ENCODE measurements at regions not wholly inside any gene's neighbourhood (a gene's known extent, or its start where the extent isn't known, plus 50 kb on each side); places are given as distances from the start of the nearest gene placed in this dataset.

DNA sequence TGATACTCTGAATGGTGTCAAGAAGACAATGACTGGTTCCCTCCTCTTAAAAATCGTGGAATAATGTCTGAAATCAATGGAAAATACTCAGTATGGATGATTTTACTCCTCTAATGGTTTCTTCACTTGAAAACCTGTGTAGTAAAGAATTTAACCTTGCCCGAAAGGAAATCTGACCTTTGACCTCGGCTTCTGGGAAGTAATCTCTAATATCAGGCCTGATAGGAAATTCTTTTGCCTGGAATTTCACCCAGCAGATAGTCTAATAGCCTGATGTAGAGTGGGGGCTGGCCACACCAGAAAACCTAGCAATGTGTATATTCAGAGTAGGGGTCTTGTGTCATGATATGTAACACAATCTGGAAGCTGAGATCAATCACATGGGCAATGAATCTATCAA lies 91.5 kb upstream of the GOLIM4 start:
- no peak for TF ChIP-seq EP300 (IDR thresholded peaks at IDR 0.05; ENCODE audit: borderline replicate concordance)
- TF ChIP-seq CEBPB (IDR thresholded peaks at IDR 0.05), result no peak
- TF ChIP-seq, protein P1, sequence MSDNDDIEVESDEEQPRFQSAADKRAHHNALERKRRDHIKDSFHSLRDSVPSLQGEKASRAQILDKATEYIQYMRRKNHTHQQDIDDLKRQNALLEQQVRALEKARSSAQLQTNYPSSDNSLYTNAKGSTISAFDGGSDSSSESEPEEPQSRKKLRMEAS (IDR thresholded peaks at IDR 0.05), result no peak
- no peak for TF ChIP-seq CREB1 (IDR thresholded peaks at IDR 0.05; ENCODE audit: low read depth)
- TF ChIP-seq TAF1 (IDR thresholded peaks at IDR 0.05; ENCODE audit: low read depth), result no peak
- no peak for TF ChIP-seq TCF12 (IDR thresholded peaks at IDR 0.05; ENCODE audit: low read depth)

DNA sequence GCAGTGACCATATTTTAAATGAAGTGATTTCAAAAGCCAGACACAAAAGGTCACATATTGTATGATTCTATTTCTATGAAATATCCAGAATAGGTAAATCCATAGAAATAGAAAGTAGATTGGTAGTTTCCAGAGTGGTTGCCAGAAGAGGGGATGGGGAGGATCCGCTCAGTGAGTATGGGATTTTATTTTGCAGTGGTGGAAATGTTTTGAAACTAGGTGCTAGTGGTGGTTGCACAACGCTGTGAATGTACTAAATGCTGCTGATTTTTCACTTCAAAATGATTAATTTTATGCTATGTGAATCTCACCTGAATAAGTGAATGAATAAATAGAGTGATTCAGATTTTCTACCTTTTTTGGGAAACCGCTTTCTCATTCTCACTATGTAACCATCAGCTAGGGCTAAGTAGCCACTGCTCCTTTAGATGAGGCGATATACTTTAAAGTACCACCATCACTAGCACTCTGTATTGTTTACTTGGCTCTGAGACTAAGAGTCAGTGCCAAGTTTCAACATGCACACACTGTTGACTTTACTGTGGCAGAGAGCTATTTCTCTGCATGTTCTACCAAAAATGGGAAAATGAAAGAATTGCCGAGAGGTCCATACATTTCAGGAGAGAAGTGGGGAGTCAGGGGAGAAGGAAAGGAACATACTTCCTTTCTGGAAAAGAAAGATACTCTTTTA lies 90.7 kb upstream of the GOLIM4 start:
- TF ChIP-seq FOXM1 (IDR thresholded peaks at IDR 0.05; ENCODE audit: borderline replicate concordance, low read depth), result no peak
- TF ChIP-seq, protein P2, sequence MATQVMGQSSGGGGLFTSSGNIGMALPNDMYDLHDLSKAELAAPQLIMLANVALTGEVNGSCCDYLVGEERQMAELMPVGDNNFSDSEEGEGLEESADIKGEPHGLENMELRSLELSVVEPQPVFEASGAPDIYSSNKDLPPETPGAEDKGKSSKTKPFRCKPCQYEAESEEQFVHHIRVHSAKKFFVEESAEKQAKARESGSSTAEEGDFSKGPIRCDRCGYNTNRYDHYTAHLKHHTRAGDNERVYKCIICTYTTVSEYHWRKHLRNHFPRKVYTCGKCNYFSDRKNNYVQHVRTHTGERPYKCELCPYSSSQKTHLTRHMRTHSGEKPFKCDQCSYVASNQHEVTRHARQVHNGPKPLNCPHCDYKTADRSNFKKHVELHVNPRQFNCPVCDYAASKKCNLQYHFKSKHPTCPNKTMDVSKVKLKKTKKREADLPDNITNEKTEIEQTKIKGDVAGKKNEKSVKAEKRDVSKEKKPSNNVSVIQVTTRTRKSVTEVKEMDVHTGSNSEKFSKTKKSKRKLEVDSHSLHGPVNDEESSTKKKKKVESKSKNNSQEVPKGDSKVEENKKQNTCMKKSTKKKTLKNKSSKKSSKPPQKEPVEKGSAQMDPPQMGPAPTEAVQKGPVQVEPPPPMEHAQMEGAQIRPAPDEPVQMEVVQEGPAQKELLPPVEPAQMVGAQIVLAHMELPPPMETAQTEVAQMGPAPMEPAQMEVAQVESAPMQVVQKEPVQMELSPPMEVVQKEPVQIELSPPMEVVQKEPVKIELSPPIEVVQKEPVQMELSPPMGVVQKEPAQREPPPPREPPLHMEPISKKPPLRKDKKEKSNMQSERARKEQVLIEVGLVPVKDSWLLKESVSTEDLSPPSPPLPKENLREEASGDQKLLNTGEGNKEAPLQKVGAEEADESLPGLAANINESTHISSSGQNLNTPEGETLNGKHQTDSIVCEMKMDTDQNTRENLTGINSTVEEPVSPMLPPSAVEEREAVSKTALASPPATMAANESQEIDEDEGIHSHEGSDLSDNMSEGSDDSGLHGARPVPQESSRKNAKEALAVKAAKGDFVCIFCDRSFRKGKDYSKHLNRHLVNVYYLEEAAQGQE (IDR thresholded peaks at IDR 0.05; ENCODE audit: low read depth), result no peak
- TF ChIP-seq NFIC (IDR thresholded peaks at IDR 0.05), result no peak

DNA sequence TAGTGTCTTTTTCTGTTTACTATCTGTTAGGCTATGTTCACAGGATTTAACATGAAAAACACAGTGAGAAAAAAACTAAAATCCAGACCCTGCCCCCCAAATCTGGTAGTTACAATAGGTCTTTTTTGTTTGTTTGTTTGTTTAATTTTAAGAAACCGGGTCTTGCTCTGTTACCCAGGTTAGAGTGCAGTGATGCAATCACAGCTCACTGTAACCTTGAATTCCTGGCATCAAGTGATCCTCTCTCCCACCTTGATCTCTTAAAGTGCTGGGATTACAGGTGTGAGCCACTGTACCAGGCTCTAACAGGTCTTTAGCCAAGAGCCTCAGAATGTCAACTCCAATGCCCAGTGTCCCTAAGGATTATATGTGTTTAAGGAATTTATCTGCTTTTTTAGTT lies 88.0 kb upstream of the GOLIM4 start:
- TF ChIP-seq CEBPB (IDR thresholded peaks at IDR 0.05) (0 out of 2 replicates have a peak, but pooled peaks have one; percentile 26), EGR1 (IDR thresholded peaks at IDR 0.05) (no peak)

DNA sequence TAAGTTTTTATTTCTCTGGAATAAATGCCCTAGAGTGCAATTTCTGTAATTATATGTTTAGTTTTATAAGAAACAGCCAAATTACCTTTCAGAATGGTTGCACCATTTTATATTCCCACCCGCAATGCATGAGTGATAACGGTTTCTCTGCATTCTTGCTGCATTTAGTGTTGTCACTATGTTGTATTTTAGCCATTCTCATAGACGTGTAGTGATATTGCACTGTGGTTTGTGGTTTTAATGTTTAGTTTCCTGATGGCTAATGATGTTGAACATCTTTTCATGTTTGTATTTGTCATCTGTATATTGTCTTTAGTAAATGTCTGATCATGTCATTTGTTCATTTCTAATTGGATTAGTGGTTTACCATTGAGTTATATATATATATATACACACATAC lies 73.0 kb upstream of the GOLIM4 start:
- TF ChIP-seq, protein P1 (IDR thresholded peaks at IDR 0.05), result no peak
- TF ChIP-seq TCF12 (IDR thresholded peaks at IDR 0.05; ENCODE audit: low read depth), result no peak
- TF ChIP-seq NFIC (IDR thresholded peaks at IDR 0.05), result no peak
- TF ChIP-seq FOXM1 (IDR thresholded peaks at IDR 0.05; ENCODE audit: borderline replicate concordance, low read depth), result no peak
- TF ChIP-seq EGR1 (IDR thresholded peaks at IDR 0.05), result no peak
- TF ChIP-seq ZBTB7A (IDR thresholded peaks at IDR 0.05; ENCODE audit: low read depth), result no peak
- no peak for TF ChIP-seq TAF1 (IDR thresholded peaks at IDR 0.05; ENCODE audit: low read depth)
- no peak for TF ChIP-seq CEBPB (IDR thresholded peaks at IDR 0.05)
- TF ChIP-seq CREB1 (IDR thresholded peaks at IDR 0.05; ENCODE audit: low read depth), result no peak
- no peak for TF ChIP-seq RAD21 (IDR thresholded peaks at IDR 0.05; ENCODE audit: low read depth)
- TF ChIP-seq EP300 (IDR thresholded peaks at IDR 0.05; ENCODE audit: borderline replicate concordance), result no peak
- TF ChIP-seq TEAD4 (IDR thresholded peaks at IDR 0.05), result no peak

DNA sequence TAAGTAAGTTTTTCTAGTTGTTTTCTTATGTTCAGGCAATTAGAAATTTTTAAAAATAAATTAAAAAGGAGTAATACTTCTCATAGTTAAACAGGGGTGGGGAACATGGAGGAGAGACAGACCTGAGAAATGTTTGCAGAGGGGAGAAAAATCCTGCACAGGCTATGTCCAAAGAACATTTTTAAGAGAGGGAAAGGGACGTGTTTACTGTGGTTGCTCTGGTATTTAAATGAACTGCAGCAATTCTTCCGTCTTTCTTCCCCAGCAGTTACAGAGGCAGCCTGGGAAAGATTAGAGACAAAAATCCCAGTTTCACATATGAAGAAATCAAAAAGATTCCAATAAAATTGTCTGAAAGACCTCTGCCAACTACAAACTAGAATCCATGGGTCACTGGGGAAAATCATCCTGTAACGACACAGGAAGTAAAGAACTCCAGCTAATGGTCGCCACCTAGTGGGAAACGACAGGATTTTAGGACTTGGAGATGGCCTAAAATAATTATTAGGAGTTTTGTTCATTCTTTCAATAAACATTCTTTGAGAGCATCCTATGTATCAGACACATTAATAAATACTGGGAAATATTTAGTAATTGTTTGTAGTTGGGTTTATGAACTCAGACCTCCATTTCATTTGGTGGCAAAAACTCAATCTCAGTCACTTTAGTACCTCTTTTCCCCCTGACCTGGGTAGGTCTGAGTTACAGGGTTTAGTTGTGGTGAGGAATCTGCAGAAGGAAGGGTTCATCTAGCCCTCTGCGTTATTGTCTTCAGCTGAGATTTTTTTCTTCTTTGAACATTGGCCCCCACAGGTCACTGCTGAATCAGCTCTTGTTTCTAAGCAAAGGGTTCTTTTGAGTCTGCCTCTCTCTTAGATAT lies 69.9 kb upstream of the GOLIM4 start:
- no peak for TF ChIP-seq ZBTB7A (IDR thresholded peaks at IDR 0.05; ENCODE audit: low read depth)
- no peak for TF ChIP-seq EP300 (IDR thresholded peaks at IDR 0.05; ENCODE audit: borderline replicate concordance)
- TF ChIP-seq EGR1 (IDR thresholded peaks at IDR 0.05), result no peak
- TF ChIP-seq CEBPB (IDR thresholded peaks at IDR 0.05), result no peak
- peak; percentile 92 for TF ChIP-seq RAD21 (IDR thresholded peaks at IDR 0.05; ENCODE audit: low read depth)

DNA sequence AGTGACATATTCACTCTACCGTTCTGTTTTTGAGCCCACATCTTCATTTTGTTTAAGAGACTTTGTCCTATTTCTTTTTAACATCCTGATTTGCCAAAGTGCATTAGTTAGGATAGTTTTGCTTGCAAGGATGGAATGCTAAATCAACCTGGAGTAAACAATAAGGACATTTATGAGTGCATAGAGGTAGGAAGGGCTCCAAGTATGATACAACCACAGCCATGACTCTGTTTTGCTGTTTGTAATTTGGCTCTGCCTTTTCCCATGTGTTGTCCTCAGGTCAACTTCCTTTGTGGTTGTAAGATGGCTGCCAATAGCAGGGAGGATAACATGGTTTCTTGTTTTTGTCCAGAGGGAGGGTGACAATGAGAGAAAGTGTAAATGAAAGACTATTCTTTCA lies 66.4 kb upstream of the GOLIM4 start:
- TF ChIP-seq CREB1 (IDR thresholded peaks at IDR 0.05; ENCODE audit: low read depth), result no peak
- TF ChIP-seq, protein P3, sequence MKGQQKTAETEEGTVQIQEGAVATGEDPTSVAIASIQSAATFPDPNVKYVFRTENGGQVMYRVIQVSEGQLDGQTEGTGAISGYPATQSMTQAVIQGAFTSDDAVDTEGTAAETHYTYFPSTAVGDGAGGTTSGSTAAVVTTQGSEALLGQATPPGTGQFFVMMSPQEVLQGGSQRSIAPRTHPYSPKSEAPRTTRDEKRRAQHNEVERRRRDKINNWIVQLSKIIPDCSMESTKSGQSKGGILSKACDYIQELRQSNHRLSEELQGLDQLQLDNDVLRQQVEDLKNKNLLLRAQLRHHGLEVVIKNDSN (IDR thresholded peaks at IDR 0.05), result no peak
- no peak for TF ChIP-seq ZBTB7A (IDR thresholded peaks at IDR 0.05; ENCODE audit: low read depth)
- TF ChIP-seq CEBPB (IDR thresholded peaks at IDR 0.05), result no peak
- TF ChIP-seq RAD21 (IDR thresholded peaks at IDR 0.05; ENCODE audit: low read depth), result no peak
- TF ChIP-seq EP300 (IDR thresholded peaks at IDR 0.05; ENCODE audit: borderline replicate concordance), result no peak
- TF ChIP-seq TEAD4 (IDR thresholded peaks at IDR 0.05), result no peak

DNA sequence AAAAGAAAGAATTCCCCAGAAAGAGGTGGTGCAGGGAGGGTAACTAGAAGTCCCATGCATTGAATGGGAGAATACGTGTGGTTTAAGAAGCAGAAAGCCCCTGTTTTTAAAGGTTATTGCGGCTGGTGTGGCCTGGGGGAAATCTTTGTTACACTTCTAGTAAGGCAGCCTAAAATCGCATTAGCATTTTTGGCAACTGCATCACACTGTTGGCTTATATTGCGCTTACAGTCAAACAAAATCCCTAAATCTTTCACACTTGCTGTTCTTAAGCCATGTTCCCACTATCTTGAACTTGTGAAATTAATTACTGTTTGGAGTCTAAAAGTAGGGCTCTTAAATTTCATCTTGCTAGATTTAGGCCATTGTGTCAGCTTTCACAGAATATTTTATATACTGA lies 66.0 kb upstream of the GOLIM4 start:
- no peak for TF ChIP-seq CREB1 (IDR thresholded peaks at IDR 0.05; ENCODE audit: low read depth)
- no peak for TF ChIP-seq ZBTB7A (IDR thresholded peaks at IDR 0.05; ENCODE audit: low read depth)
- TF ChIP-seq FOXM1 (IDR thresholded peaks at IDR 0.05; ENCODE audit: borderline replicate concordance, low read depth), result no peak
- TF ChIP-seq, protein P2 (IDR thresholded peaks at IDR 0.05; ENCODE audit: low read depth), result no peak
- TF ChIP-seq, protein P3 (IDR thresholded peaks at IDR 0.05), result no peak
- TF ChIP-seq, protein P1 (IDR thresholded peaks at IDR 0.05), result no peak
- no peak for TF ChIP-seq TAF1 (IDR thresholded peaks at IDR 0.05; ENCODE audit: low read depth)
- no peak for TF ChIP-seq CEBPB (IDR thresholded peaks at IDR 0.05)
- TF ChIP-seq EP300 (IDR thresholded peaks at IDR 0.05; ENCODE audit: borderline replicate concordance), result no peak
- TF ChIP-seq YY1 (IDR thresholded peaks at IDR 0.05; ENCODE audit: low read depth), result no peak
- TF ChIP-seq NFIC (IDR thresholded peaks at IDR 0.05), result no peak
- TF ChIP-seq RAD21 (IDR thresholded peaks at IDR 0.05; ENCODE audit: low read depth), result no peak
- TF ChIP-seq EGR1 (IDR thresholded peaks at IDR 0.05), result no peak
